Stimulated activated CD4-positive, alpha-beta T cell treated with anti-CD3 and anti-CD28 coated beads, Interleukin-1b, Interleukin-23, amount 100 ng/mL, for 24 hours (primary cell): ENCODE measurements at regions not wholly inside any gene's neighbourhood (a gene's known extent, or its start where the extent isn't known, plus 50 kb on each side); places are given as distances from the start of the nearest gene placed in this dataset.
"Not testable (repeated sequence)": the region's sequence is repeated elsewhere in the genome, so short reads cannot be mapped to it uniquely, and the experiment has no call there.

Source experiments
- DNase-seq, 4 experiments: peaks; one replicate each; pipeline ENCODE4 v3.0.0-alpha.2; 2020; ENCODE audit warnings: low read depth in 4 of 4, low spot score in 1 of 4

DNA sequence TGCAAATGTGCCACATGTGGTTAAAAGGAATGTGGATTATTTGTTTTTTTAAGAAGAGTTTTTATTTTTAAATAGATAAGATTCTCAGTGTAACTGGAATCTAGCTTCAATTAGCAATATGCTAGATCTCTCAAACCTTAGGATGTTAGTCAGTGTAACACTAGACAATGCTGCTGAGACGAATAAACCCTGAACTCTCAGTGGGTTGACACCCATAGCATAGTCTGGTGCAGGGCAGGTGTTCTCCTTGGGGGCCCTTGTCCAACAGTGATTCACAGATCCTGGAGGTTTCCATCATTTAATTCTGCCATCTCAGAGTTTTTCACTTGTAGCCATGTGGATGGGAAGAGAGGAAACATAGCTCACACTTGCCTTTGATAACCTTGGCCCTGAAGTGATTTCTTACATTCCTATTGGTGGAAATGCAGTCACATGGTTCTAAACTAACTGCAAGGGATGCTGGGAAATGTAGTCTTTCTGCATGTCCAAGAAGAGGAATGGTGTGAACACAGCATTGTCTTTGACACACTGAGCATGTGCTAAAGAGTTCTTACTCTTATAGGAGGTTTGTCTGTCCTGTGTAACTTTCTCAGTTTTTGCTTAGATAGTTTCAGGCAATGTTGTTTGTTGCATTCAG, 110.4 kb upstream of the EEF2KMT start:
- DNase-seq = not testable (repeated sequence)

- DNase-seq = no peak
Measured at GRCh38 chr16:5207001-5207523, 109.5 kb upstream of the EEF2KMT start.

- no peak for DNase-seq
Measured at GRCh38 chr16:5206331-5206990, 108.9 kb upstream of the EEF2KMT start.

DNA sequence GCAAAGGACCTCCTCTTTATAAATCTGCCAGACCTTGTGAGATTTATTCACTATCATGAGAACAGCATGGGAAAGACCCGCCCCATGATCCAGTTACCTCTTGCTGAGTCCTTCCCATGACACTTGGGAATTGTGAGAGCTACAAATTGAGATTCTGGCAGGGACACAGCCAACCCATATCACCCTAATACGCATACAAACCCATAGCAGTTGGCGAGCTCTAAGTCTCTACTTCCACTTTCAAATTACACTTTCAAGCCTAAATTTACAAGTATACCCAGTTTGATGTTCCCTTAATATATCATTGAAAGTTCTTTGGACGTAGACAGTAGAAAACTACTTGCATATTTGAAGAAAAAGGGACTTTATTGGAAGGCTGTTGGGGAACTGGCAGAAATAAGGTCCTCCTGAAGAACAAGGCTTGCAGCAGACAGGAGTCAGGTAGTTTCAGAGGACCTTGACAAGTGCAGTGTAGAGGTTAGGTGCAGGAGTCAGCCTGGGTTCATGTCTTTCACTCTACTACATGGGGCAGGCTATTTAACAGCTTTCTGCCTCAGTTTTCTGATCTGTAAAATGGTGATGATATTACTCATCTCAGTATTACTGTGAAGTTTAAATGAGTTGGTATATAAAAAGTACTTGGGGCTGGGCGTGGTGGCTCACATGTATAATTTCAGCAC, 107.9 kb upstream of the EEF2KMT start:
- no peak for DNase-seq

DNA sequence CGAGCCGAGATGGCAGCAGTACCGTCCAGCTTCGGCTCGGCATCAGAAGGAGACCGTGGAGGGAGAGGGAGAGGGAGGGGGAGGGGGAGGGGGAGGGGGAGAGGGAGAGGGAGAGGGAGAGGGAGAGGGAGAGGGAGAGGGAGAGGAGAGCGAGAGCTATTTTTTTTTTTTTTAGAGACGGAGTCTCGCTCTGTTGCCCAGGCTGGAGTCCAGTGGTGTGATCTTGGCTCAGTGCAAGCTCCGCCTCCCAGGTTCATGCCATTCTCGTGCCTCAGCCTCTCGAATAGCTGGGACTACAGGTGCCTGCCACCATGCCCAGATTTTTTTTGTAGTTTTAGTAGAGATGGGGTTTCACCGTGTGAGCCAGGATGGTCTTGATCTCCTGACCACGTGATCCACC, 106.1 kb upstream of the EEF2KMT start:
- DNase-seq = not testable (repeated sequence)

- DNase-seq = no peak
Measured at GRCh38 chr16:5200123-5200522, 102.5 kb upstream of the EEF2KMT start.

DNA sequence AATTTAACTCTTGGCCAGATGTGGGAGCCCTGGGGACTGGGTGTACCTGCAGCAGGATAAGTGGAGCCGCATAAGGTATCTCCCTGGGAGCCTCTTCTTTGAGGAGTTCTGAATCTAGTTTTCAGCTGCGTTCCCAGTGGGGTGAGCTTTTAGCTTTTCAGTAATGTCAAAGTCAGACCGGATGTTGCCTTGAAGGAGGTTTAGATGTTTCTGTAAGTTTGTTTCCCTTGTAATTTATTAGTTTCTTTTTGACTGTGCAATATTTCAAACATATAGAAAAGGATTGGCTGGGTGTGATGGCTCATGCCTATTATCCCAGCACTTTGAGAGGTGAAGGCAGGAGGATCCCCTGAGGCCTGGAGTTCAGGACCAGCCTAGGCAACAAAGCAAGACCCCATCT, 98.6 kb upstream of the EEF2KMT start:
- no peak for DNase-seq

DNA sequence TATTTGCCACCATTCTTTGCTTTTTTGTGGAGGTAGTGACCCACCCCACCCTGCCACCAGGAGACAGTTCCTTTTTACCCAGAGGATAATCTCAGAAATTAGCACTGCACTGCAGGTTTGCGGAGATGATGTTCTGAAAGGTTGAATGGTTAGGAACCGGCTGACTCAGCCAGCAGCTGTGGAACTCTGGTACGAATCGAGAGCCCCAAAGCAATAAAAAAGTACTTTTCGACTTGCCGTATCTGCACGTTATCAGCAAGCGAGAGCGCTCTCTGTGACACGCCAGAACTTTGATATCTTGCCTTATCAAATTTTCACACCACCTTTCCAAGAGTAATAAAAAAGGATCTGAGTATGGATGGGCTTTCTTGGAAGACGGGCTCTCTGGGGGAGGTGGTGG, 96.3 kb upstream of the EEF2KMT start:
- DNase-seq = no peak

DNA sequence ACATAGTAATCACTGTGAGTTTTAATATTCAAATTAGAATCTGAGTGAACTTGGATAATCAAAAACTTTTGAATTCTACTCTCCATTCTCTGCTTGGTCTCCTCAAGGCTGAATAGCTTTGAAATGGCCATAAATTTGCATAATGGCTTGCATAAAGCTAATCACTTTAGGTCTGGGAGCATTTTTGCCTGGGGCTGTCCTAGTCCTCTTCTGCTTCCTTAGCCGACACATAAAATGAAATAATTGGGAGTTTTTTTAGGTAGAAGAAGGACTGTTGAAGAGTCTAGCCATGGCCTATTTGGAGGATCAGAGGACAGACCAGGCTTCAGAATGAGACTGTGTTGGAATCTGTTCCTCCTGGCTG, 91.4 kb upstream of the EEF2KMT start:
- no peak for DNase-seq

DNA sequence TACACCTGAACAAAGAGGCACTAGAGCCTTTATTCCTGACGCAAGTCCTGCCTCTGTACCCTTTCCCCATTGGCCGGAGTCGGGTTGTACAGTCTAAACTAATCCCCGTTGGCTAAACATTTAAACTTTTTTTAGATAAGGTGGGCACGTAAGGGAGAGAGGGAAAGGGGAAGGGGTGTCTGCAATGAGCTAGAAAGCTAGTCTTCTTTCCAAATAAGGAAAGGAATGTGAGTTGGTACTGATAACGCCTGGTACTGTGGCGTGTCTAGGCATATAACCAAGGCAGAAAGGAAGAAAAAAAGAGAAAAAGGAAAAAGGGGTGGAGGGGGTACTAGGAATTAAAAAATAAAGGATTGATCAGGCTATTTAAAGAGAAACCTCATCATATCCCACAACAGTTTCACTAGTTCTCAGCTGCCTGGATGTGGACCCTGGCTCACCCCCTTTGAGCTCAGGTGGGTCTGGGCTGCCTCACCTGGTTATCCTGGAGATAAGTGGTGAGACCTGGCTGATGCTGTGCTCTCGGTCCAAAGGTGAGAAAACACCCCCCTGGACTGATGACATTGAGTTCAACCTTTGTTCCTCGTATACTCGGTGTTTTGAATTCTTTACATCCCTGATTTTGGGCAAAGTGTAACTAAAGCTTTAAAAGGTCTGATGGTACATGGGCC, 90.9 kb upstream of the EEF2KMT start:
- no peak for DNase-seq

DNA sequence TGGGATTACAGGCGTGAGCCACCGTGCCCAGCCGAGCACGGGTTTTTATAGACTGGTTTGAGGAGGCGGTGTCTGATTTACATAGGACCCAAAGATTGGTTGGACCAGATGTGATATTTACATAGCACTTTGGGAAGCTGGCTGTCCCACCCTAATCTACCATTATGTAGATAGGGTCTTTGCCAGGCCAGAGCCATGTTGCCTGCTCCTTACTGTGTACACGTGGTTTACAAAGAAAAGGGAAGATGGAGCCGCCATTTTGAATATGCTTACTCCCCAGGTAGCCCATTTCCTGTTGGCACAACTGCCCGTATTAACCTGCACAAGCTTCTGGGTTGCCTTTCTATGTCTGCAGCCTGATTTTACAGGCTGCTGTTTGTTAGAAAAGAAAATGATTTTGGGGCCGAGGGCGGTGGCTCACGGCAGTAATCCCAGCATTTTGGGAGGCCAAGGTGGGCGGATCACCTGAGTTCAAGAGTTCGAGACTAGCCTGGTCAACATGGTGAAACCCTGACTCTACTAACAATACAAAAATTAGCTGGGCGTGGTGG, 89.9 kb upstream of the EEF2KMT start:
- DNase-seq = no peak

DNA sequence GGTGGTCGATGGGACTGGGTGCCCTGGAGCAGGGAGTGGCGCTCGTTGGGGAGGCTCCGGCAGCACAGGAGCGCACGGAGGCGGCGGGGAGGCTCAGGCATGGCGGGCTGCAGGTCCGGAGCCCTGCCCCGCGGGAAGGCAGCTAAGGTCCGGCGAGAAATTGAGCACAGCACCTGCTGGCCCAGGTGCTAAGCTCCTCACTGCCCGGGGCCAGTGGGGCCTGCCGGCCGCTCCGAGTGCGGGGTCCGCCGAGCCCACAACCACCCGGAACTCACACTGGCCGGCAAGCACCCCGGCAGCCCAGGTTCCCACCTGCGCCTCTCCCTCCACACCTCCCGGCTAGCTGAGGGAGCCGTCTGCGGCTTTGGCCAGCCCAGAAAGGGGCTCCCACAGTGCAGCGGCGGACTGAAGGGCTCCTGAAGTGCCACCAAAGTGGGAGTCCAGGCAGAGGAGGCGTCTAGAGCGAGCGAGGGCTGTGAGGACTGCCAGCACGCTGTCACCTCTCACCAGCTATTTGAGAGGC, 88.8 kb upstream of the EEF2KMT start:
- DNase-seq = no peak

- no peak for DNase-seq
Measured at GRCh38 chr16:5176505-5176904, 78.9 kb upstream of the EEF2KMT start.

DNA sequence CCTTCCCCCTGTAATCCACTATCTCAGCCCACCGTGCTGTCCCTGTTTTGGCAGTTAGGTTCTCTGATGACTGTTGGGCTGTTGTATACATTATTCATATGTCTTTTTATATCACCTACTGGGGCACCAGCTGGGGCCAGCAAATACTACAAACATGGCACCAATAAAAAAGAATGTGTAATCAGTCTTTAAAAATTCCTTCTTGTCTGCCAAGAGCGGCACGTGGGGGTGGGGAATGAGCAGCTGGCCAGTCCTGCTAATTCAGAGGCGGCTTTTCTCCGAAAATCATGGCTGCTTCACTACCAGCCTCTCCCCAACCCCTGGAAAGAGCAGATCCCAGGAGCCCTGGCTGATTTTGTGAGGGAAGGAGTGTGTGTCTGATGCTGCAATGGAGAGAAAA, 77.7 kb upstream of the EEF2KMT start:
- no peak for DNase-seq

DNA sequence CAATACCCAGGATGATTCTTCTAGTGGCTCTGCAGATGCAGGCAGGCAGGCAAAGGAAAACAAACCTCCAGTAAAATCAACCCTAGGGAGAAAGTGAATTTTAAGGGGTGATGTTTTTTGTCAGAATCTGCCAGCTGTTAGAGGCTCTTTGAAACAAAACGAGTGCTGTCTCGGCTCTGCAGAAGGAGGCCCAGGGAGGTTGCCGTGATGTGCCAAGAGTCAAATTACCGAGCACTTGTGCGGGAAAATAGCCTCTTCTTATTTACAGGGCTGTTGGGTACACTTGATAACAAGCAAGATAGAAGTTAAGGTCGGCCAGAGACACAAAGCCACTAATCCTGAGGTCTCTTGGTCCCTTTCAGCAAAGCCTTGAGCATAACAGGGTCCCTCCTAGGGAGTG, 68.9 kb upstream of the EEF2KMT start:
- no peak for DNase-seq

GRCh38 chr16:5165429-5165828, 67.8 kb upstream of the EEF2KMT start:
- not testable (repeated sequence) for DNase-seq

DNA sequence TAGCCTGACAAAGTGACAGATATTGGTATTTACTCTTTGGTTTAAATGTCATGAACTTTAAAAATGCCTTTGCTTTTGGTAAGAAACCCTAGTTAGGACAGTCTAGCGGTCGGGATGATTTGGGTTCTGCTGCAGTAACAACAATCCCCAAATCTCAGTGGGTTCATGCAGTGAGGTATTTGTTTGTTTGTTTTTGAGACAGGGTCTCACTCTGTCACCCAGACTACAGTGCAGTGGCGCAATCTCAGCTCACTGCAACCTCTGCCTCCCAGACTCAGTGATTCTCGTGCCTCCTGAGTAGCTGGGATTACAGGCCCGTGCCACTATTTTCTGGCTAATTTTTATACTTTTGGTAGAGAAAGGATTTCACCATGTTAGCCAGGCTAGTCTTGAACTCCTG, 65.2 kb upstream of the EEF2KMT start:
- DNase-seq = not testable (repeated sequence)

- DNase-seq = not testable (repeated sequence)
Measured at GRCh38 chr16:5161888-5162287, 64.3 kb upstream of the EEF2KMT start.

GRCh38 chr16:5160010-5160409, 62.4 kb upstream of the EEF2KMT start:
- DNase-seq = not testable (repeated sequence)

- DNase-seq = not testable (repeated sequence)
Measured at GRCh38 chr16:5159537-5159936, 61.9 kb upstream of the EEF2KMT start.

DNA sequence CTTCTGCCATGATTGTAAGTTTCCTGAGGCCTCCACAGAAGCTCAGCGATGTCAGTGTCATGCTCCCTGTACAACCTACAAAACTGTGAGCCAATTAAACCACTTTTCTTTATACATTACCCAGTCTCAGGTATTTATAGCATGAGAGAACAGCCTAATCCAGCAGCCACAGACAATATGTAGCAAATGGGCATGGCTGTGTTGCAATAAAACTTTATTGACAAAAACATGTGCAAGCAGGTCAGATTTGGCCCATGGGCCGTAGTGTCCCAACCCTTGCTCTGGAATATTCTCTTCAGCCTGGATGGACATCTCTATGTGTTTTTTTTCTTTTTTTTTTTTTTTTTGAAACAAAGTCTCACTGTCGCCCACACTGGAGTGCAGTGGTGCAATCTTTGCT, 60.9 kb upstream of the EEF2KMT start:
- no peak for DNase-seq
